ENCODE measurements at regions not wholly inside any gene's neighbourhood (a gene's known extent, or its start where the extent isn't known, plus 50 kb on each side); places are given as distances from the start of the nearest gene placed in this dataset.

DNA sequence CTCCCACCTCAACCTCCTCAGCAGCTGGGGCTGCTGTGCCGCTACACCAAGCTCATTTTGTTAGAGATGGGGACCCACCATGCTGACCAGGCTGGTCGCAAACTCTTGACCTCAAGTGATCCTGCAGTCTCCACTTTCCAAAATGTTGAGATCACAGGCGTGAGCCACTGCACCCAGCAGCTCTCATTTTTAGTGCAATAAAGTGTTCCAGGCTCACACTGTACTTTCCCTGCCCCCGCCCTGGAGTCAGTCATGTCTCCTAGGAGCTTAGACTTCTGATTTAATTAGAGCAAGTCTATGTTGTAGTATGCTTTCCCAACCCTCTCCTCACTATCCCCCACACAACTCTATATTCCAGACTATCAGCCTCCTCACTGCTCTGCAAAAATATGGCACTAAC, 238.0 kb upstream of the ACTBL2 start:
- DNase-seq (ENCODE audit: low spot score): no peak
- TF ChIP-seq POLR2AphosphoS5 (IDR thresholded peaks at IDR 0.05) (no peak), CTCF (IDR thresholded peaks at IDR 0.05) (no peak), POLR2A (IDR thresholded peaks at IDR 0.05) (no peak)
- no peaks in the 10 kb centered on the region for H3K36me3 ChIP-seq
- no peak overlapping the region for H3K4me3 ChIP-seq
- no peaks in the 10 kb centered on the region for H3K27me3 ChIP-seq (replicated peaks; ENCODE audit: insufficient read depth)
- H3K4me1 ChIP-seq (replicated peaks): no peaks in the 10 kb centered on the region
- intact Hi-C loops (cut with DNase I): no loop called here
- no peaks in the 10 kb centered on the region for H3K9me3 ChIP-seq
- 81% methylated on average over 4 of the region's 4 CpGs for WGBS
- H3K27ac ChIP-seq: no peak overlapping the region

DNA sequence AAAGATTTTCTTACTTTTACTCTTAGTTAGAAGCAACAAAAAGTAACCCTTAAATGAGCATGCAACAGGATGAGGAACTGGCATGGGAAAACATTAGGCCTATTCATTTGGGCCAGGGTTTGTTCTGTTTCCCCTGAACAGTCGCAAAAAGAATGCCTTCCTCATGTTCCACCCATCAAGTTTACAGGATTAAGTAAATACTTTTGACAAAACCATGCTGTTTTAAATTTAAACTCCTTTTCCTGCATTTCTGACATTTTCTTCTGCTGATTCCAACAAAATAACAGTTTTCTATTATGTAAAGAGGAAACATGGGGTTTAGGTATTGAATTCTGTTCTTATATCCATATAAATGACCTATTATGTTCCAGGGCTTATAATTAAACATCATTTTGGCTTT, 236.6 kb upstream of the ACTBL2 start:
- no peak for DNase-seq (ENCODE audit: low spot score)
- 38% methylated on average over 1 of the region's 1 CpG for WGBS
- Histone ChIP-seq H3K27ac (no peak overlapping the region), H3K9me3 (no peaks in the 10 kb centered on the region), H3K36me3 (no peaks in the 10 kb centered on the region), H3K27me3 (replicated peaks; ENCODE audit: insufficient read depth) (no peaks in the 10 kb centered on the region), H3K4me3 (no peak overlapping the region), H3K4me1 (replicated peaks) (no peaks in the 10 kb centered on the region)
- TF ChIP-seq POLR2AphosphoS5 (IDR thresholded peaks at IDR 0.05): no peak
- TF ChIP-seq CTCF (IDR thresholded peaks at IDR 0.05): no peak
- no peak for TF ChIP-seq POLR2A (IDR thresholded peaks at IDR 0.05)
- intact Hi-C loops (cut with DNase I): no loop called here

GRCh38 chr5:57718155-57718554, 235.5 kb upstream of the ACTBL2 start:
- intact Hi-C loops (cut with DNase I): no loop called here
- Histone ChIP-seq H3K27ac (no peak overlapping the region), H3K27me3 (replicated peaks; ENCODE audit: insufficient read depth) (no peaks in the 10 kb centered on the region), H3K9me3 (no peaks in the 10 kb centered on the region), H3K4me3 (no peak overlapping the region), H3K36me3 (no peaks in the 10 kb centered on the region), H3K4me1 (replicated peaks) (no peaks in the 10 kb centered on the region)
- 56% methylated on average over 2 of the region's 2 CpGs for WGBS
- DNase-seq (ENCODE audit: low spot score): no peak
- TF ChIP-seq CTCF (IDR thresholded peaks at IDR 0.05): no peak
- TF ChIP-seq POLR2AphosphoS5 (IDR thresholded peaks at IDR 0.05): no peak
- TF ChIP-seq POLR2A (IDR thresholded peaks at IDR 0.05): no peak

- WGBS: 82% methylated on average over 4 of the region's 4 CpGs
- no peak for DNase-seq (ENCODE audit: low spot score)
- Histone ChIP-seq H3K4me3 (no peak overlapping the region), H3K36me3 (no peaks in the 10 kb centered on the region), H3K27me3 (replicated peaks; ENCODE audit: insufficient read depth) (no peaks in the 10 kb centered on the region), H3K4me1 (replicated peaks) (no peaks in the 10 kb centered on the region), H3K27ac (no peak overlapping the region), H3K9me3 (no peaks in the 10 kb centered on the region)
- intact Hi-C loops (cut with DNase I): no loop called here
- TF ChIP-seq POLR2AphosphoS5 (IDR thresholded peaks at IDR 0.05) (no peak), CTCF (IDR thresholded peaks at IDR 0.05) (no peak), POLR2A (IDR thresholded peaks at IDR 0.05) (no peak)
These were observed 234.9 kb upstream of the ACTBL2 start for GRCh38 chr5:57717555-57717954.

DNA sequence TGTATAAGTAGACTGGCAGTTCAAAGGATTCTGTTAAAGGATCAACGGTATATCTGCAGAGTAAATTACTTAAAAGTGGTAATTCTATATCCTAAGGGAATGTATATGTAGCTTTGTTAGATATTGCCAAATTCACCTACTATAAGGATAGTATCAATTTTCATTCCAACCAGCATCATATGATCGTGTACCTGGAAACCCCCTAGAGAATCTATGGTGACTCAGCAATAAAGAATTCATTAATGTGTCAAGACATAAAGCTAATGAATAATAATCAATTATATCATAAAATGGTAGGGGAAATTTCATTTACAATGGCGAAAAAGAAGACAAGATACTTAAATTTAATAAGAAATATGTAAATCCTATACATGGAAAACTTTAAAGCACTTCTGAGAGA, 234.1 kb upstream of the ACTBL2 start:
- Histone ChIP-seq H3K4me3 (no peak overlapping the region), H3K4me1 (replicated peaks) (no peaks in the 10 kb centered on the region), H3K36me3 (no peaks in the 10 kb centered on the region), H3K9me3 (no peaks in the 10 kb centered on the region), H3K27me3 (replicated peaks; ENCODE audit: insufficient read depth) (no peaks in the 10 kb centered on the region), H3K27ac (no peak overlapping the region)
- WGBS: 61% methylated on average over 3 of the region's 3 CpGs
- no peak for DNase-seq (ENCODE audit: low spot score)
- intact Hi-C loops (cut with DNase I): no loop called here
- TF ChIP-seq CTCF (IDR thresholded peaks at IDR 0.05): no peak
- no peak for TF ChIP-seq POLR2A (IDR thresholded peaks at IDR 0.05)
- no peak for TF ChIP-seq POLR2AphosphoS5 (IDR thresholded peaks at IDR 0.05)
